ENCODE measurements at regions not wholly inside any gene's neighbourhood (a gene's known extent, or its start where the extent isn't known, plus 50 kb on each side); places are given as distances from the start of the nearest gene placed in this dataset.

- Mint-ChIP-seq H3K27ac (no peak overlapping the region), H3K4me1 (ENCODE audit: low read depth) (no peaks in the 10 kb centered on the region), H3K9me3 (no peaks in the 10 kb centered on the region), H3K36me3 (ENCODE audit: low read depth) (no peaks in the 10 kb centered on the region), H3K4me3 (no peak overlapping the region), H3K27me3 (peaks cover 7% of the 10 kb centered on the region)
- no peak overlapping the region for H3K4me3 ChIP-seq (ENCODE audit: low read length)
- ATAC-seq (ENCODE audit: poor library complexity) (peak; percentile 54), DNase-seq (peak; percentile 28 to 67 (median 43))
- H3K27ac ChIP-seq (ENCODE audit: low read depth in 1 of 2, low read length in 2 of 2), result no peak overlapping the region
- ChIA-PET POLR2A (no interaction called here), CTCF (no interaction called here)
- H3K4me1 ChIP-seq (ENCODE audit: insufficient read depth, low read length), result no peaks in the 10 kb centered on the region
- intact Hi-C loops (cut with DNase I, micrococcal nuclease), result loop anchor here (5.0 to 10.0 kb wide), 2 partner anchors 414 to 1473 kb away; partner anchors contain the start of gene CTTNBP2NL (in 1 of the 2)
- H3K27me3 ChIP-seq (ENCODE audit: control insufficient read depth in 1 of 2, insufficient read depth in 2 of 2, low read length in 2 of 2), result no peaks in the 10 kb centered on the region
- H3K9me3 ChIP-seq (ENCODE audit: control insufficient read depth in 1 of 2, insufficient read depth in 1 of 2, low read length in 2 of 2), result no peaks in the 10 kb centered on the region
- no peaks in the 10 kb centered on the region for H3K36me3 ChIP-seq (ENCODE audit: insufficient read depth, low read length)
- TF ChIP-seq CTCF (IDR thresholded peaks at IDR 0.05), result peak; percentile 68
Measured at GRCh38 chr1:112808861-112809684, 93.9 kb upstream of the PPM1J start.

GRCh38 chr1:112807999-112808398 is 92.9 kb upstream of the PPM1J start:
- H3K36me3 Mint-ChIP-seq (ENCODE audit: low read depth), result no peaks in the 10 kb centered on the region
- DNase-seq (no peak), ATAC-seq (ENCODE audit: poor library complexity) (no peak)
- H3K27ac ChIP-seq (ENCODE audit: low read depth in 1 of 2, low read length in 2 of 2), result no peak overlapping the region
- no peak overlapping the region for H3K4me3 Mint-ChIP-seq
- no peaks in the 10 kb centered on the region for H3K4me1 Mint-ChIP-seq (ENCODE audit: low read depth)
- no peaks in the 10 kb centered on the region for H3K9me3 ChIP-seq (ENCODE audit: control insufficient read depth in 1 of 2, insufficient read depth in 1 of 2, low read length in 2 of 2)
- H3K27ac Mint-ChIP-seq, result no peak overlapping the region
- no peak for TF ChIP-seq CTCF (IDR thresholded peaks at IDR 0.05)
- ChIA-PET POLR2A (no interaction called here), CTCF (no interaction called here)
- no peaks in the 10 kb centered on the region for H3K9me3 Mint-ChIP-seq
- H3K4me1 ChIP-seq (ENCODE audit: insufficient read depth, low read length), result no peaks in the 10 kb centered on the region
- no peaks in the 10 kb centered on the region for H3K27me3 ChIP-seq (ENCODE audit: control insufficient read depth in 1 of 2, insufficient read depth in 2 of 2, low read length in 2 of 2)
- no peak overlapping the region for H3K4me3 ChIP-seq (ENCODE audit: low read length)
- intact Hi-C loops (cut with DNase I, micrococcal nuclease), result loop anchor here (5.0 to 10.0 kb wide), 2 partner anchors 413 to 1474 kb away; partner anchors contain the start of gene CTTNBP2NL (in 1 of the 2)
- H3K36me3 ChIP-seq (ENCODE audit: insufficient read depth, low read length), result no peaks in the 10 kb centered on the region
- H3K27me3 Mint-ChIP-seq, result peaks cover 7% of the 10 kb centered on the region

- no peak for ATAC-seq (ENCODE audit: poor library complexity)
- no peaks in the 10 kb centered on the region for H3K9me3 ChIP-seq (ENCODE audit: control insufficient read depth in 1 of 2, insufficient read depth in 1 of 2, low read length in 2 of 2)
- CTCF ChIA-PET, result no interaction called here
- no peak overlapping the region for H3K27ac ChIP-seq (ENCODE audit: low read depth in 1 of 2, low read length in 2 of 2)
- no peak overlapping the region for H3K4me3 ChIP-seq (ENCODE audit: low read length)
- H3K4me1 ChIP-seq (ENCODE audit: insufficient read depth, low read length), result no peaks in the 10 kb centered on the region
- intact Hi-C loops (cut with DNase I, micrococcal nuclease), result loop anchor here (5.0 to 10.0 kb wide), 2 partner anchors 412 to 1475 kb away; partner anchors contain the start of gene CTTNBP2NL (in 1 of the 2)
- Mint-ChIP-seq H3K27me3 (peaks cover 7% of the 10 kb centered on the region), H3K4me3 (no peak overlapping the region), H3K4me1 (ENCODE audit: low read depth) (no peaks in the 10 kb centered on the region), H3K9me3 (no peaks in the 10 kb centered on the region), H3K27ac (no peak overlapping the region), H3K36me3 (ENCODE audit: low read depth) (no peaks in the 10 kb centered on the region)
- H3K27me3 ChIP-seq (ENCODE audit: control insufficient read depth in 1 of 2, insufficient read depth in 2 of 2, low read length in 2 of 2), result no peaks in the 10 kb centered on the region
- no peak for DNase-seq
- POLR2A ChIA-PET, result no interaction called here
- TF ChIP-seq CTCF (IDR thresholded peaks at IDR 0.05), result no peak
- no peaks in the 10 kb centered on the region for H3K36me3 ChIP-seq (ENCODE audit: insufficient read depth, low read length)
Measured at GRCh38 chr1:112807117-112807516, 92.0 kb upstream of the PPM1J start.

All from CD4-positive, alpha-beta T cell (primary cell).